ENCODE measurements at regions not wholly inside any gene's neighbourhood (a gene's known extent, or its start where the extent isn't known, plus 50 kb on each side); places are given as distances from the start of the nearest gene placed in this dataset.
"Not testable (repeated sequence)": the region's sequence is repeated elsewhere in the genome, so short reads cannot be mapped to it uniquely, and the experiment has no call there.

DNA sequence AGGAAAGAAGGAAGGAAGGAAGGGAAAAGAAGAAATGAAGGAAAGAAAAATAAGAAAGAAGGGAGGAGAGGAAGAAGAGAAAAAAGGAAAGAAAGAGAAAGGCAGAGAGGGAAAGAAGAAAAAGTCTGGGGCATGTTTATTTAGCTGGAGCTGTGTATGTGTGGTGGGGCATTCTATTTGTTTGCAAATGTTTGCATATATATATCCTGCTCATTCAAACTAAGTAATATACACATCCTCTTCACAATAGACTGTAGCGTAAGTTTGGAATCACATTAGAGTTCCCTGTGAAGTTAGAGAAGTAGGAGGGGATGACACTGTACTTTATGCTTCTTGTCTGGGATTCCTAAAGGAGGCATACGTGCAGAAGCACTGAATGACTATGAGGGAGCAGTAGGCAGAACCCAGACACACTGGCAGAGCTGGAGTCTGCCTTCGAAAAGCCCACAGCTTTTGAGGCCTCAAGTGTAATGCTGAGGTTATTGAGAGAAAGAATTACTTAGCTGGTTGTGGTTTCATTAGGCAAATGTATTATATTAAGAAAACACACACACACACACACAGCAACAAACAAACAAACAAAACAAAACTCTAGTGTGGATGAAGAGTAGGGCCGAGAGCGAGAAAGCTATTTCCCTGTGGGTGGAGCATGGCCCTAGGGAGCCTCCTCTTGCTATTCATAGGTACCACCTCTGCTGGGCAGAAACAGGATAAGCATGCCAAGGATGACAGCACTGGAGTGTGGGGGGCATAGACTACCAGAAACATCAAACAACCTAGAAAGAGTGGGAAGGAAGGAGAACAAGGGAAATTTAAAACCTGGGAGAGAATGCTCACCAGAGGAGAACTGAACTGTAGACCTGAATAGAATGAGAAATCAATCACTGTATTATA, 905.1 kb upstream of the NXPH2 start:
- no peak for DNase-seq

DNA sequence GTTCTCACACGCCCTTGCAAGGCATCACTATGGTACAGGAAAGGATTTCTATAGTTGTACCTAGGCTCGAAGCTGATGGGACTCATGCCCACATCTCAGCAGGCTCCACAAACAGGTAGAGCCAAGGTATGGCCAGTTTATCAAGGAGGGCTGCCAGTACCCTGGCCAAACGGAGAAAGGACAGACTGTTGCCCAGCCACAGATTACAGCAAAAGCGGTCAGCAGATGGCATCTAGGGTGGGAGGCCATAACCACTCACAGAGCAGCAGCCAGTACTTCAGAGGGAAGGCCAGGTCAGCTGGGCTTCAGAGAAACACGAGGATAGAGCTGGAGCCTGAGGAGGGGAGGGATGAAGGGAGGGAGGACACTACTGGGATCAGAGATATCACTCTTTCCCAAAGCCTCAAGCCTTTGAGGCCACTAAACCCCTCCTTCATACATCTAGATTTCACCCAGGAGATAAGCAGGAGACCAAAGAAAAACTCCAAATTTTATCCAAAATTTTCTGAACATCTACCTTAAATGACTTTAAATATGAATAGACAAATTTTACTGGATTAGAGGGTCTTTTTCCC, 904.2 kb upstream of the NXPH2 start:
- DNase-seq, result no peak

DNA sequence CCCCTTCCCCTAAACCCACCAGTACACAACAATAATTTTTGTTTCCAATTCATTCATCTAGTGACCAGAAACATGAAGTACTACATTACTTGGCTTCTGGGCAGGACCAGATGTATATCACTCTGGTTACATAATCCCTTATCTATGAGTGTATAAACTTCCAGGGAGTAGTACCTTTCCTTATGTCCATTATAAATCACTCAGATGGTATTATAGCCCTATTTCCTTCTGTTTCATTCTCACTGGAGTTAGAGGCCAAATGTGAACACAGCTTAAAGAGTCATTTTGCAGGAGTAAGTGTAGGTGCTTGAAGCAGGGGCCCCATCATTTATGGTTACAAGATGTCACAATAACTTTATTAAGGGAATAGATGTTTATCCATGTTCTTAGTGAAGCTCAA, 894.4 kb upstream of the NXPH2 start:
- no peak for DNase-seq

DNA sequence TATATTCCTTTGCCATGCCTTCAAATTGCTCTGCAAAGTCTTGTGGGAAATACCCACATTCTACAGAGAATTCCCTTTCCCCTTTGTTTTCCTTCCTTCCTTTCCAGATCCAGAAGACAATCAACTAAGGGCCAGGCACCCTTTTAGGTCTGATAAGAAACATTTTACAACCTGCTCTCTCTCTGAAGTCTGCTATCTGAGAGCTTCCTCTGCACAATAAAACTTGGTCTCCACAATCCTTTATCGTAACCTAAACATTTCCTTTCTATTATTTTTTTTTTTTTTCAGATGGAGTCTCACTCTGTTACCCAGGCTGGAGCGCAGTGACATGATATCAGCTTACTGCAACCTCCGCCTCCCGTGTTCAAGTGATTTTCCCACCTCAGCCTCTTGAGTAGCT, 893.3 kb upstream of the NXPH2 start:
- not testable (repeated sequence) for DNase-seq

DNA sequence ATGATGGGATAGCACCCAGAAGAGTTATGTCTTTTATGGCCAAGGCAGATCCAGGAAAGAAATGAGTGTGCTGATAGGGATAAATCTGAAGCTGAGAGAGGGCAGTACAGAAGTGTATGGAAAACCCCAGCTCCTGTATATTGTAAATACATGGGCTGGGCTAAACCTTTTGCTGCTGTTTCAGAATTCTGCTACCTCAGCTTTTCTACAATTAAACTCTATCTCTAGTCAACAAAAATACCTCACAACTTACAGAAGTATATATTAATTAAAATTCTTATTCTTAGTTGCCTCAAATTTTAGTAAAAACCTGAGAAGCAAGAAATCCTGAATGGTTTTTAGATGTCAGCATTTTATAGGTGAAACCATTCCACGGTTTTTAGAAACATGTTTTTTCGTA, 889.5 kb upstream of the NXPH2 start:
- DNase-seq, result no peak

DNA sequence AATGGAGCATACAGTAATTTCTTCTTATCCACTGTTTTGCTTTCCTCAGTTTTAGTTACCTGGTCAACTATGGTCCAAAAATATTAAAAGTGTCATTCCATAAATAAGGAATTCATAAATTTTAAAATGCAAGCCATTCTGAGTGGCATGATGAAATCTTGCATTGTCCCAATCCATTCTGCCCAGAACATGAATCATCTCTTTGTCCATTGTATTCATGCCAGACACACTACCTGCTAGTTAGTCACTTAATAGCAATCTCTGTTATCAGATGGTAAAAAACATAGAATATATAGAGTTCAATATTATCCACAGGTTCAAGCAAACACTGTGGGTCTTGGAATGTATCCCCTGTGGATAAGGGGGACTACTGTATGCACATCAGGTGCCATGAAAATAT, 872.2 kb upstream of the NXPH2 start:
- DNase-seq, result no peak

DNA sequence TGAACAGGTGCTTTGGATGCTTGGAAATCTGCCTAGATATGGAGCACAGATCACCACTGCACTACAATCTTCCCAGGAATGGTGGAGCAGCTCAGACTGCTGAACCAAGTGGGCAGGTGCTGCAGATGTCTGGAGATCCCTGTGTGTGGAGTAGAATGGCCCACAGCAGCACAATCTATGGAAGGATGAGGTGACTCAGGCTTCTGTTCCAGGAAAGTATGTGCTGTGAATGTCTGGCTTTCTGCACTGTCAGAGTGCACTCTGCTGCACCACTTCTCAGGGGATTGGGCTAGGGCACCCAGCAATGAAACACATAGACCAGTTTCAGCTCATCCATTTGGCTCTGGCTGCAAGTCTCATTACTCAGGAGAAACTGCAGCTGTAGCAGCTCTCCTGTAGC, 865.4 kb upstream of the NXPH2 start:
- no peak for DNase-seq

DNA sequence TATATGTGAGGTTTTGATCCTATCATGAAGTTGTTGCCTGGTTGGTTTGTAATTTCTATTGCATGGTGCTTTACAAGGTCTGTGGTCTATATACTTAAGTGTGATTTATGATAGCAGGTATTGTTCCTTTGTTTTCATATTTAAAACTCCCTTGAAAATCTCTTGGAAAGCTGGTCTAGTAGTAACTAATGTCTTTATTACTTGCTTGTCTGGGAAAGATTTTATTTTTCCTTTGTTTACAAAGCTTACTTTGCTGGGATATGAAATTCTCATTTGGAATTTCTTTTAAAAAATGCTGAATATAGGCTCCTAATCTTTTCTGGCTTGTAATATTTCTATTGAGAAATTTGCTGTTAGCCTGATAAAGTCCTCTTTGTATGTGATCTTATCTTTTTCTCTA, 862.9 kb upstream of the NXPH2 start:
- no peak for DNase-seq

DNA sequence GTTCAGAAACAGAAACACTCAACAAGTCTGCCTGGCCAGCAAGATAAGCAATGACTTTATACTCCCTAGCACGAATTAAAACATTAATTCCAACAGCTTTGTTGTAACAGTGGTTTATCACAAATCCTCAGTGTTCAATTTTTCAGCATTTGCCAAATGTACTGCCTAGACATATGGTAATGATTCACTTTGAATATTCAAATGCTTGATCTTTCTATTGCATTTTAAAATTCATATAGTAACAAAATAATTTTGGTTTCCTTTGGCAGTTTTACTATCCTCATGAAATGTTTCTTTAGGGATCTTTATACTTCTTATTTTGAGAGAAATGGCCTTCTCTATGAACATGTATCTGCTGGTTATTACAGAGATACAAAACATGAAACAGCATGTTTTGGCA, 851.8 kb upstream of the NXPH2 start:
- no peak for DNase-seq

DNA sequence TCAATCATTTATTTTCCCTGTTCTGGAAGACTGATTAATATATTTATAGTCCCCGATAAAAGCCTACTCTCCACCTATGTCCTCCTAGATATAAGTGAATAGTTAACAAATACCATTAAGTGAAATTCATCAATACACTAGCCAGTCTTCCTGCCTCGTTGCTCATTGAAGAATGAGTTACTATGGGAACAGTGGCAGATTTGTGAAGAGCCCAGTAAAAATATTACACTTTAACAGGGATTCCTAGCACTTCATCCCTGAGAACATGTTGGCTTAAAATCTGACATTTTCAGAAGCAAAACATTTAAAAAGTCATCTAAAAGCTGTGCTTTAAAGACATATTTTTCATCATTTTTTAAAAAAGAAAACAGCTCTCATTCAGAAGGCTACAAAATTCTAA, 848.7 kb upstream of the NXPH2 start:
- DNase-seq, result no peak

DNA sequence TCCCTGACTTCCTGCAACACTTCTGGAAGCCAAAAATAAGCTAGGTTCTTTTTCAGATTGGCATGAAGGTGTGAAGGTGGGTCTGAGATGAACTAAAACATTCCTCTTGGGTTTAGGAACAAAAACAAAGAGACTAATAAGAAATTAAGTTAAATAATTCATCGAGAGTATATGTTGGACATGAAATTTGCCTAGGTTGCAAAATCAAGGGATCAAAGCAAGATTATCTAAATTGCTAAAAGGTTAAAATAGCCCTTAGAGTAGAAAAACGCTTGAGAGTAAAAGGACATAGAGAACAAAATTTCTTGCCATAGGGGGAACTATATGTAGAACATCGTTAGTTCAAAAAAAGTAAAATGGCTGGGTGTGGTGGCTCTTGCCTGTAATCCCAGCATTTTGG, 845.9 kb upstream of the NXPH2 start:
- DNase-seq, result no peak

DNA sequence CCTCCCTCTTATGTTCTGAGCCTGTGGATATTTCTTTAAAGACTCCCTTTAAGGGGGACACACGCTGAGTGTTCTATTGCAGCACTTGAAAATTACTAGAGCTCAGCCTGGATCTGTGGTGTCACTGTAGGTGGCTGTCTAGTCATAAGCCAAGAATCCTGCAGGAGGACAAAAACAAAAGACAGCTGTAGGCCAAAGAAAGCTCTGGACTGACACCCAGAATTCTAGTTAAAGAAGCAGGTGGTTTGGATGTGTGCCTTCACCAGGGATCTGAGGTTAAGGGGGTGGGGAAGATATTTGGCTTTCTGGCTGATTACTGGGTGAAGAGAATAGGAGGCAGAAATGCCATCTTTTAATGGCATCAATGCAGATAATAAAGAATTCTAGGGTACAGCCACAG, 842.5 kb upstream of the NXPH2 start:
- no peak for DNase-seq

DNA sequence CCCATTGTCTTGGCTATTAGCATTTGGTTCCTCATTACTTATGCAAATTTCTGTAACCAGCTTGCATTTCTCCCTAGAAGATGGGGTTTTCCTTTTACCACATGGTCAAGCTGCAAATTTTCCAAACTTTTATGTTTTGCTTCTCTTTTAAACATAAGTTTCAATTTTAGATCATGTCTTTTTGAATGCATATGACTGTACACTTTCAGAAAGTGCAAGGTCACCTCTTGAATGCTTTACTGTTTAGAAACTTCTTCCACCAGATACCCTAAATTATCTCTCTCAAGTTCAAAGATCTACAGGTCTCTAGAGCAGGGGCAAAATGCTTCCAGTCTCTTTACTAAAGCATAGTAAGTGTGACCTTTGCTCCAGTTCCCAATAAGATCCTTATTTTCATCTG, 837.6 kb upstream of the NXPH2 start:
- DNase-seq, result no peak

DNA sequence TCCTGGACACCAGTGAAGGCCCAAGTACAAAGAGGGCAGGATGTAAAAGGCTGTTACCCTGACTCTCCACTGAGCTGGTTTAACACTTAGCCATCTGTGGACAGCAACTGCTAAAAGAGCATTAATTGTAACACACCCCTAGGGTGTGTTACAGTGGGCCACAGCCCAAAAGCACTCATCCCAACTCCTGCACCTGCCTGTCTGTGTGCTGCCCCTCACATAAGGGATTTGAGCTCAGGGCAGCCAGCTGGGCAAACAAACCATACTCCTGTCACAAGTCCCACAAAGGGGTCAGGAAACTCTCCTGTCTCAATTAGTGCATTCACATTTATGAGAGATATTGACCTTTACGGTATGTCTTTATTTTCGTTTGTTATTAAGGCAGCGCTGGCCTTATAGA, 833.1 kb upstream of the NXPH2 start:
- no peak for DNase-seq

DNA sequence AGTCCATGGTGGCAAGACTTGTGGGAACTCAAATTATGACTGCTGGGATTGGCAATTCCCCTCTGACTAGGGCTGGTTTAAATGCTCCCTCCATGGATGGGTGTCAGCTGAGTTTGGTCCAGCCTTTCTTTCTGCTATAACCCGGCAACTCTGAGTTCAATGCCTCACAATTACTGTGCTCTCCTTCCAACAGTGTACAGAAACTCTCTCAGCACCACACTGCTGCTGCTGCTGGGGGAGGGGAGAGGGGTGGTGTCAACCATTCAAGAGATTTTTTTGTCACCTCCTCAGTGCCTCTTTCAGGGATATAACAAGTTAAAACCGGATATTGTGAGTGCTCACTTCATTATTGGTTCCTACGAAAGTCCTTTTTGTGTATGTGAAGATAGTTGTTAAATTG, 830.3 kb upstream of the NXPH2 start:
- no peak for DNase-seq

DNA sequence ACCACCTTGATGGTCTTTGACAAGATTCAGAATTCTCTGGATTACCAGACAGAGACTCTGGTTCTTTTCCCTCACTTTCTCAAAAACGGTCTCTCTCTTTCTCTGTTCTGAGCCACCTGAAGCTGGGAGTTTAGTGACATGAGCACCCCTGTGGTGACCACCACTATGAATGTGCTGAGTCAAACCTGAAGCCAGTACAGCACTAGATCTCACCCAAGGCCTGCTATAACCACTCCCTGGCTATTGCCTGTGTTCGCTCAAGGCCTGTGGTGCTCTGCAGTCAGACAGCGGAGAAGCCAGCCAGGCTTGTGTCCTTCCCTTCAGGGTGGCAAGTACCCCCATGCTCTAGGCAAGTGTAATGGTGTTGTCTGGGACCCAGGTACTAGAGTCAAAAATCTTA, 828.9 kb upstream of the NXPH2 start:
- DNase-seq, result no peak

DNA sequence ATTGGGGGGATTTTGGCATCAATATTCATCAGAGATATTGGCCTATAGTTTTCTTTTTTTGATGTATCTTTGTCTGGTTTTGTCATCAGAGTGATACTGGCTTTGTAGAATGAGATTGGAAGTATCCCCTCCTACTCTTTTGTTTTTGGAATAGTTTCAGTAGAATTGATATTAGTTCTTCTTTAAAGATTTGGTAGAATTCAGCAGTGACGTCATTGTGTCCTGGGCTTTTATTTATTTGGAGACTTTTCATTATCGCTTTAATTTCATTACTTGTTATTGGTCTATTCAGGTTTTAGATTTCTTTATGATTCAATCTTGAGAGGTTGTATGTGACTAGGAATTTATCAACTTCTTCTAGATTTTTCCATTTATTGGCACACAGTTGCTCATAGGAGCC, 825.5 kb upstream of the NXPH2 start:
- no peak for DNase-seq

DNA sequence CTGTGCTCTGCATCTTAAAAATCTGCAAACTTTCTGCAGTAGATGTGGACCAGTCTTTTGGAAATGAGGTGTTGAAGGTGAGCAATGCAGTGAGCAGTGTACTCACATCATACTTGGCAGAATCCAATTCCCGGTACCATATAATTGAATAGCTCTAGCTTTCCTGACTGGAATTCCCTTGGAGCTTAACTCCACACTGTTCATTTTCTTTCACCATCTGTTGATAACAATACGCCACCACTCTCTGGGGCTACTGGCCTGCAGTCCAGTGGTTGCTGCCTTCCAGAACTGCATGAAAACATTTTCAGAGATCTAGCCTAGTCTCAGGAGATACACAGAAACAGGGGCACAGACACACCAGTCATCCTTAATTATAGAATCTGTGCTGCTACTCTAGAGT, 820.0 kb upstream of the NXPH2 start:
- DNase-seq, result no peak

DNA sequence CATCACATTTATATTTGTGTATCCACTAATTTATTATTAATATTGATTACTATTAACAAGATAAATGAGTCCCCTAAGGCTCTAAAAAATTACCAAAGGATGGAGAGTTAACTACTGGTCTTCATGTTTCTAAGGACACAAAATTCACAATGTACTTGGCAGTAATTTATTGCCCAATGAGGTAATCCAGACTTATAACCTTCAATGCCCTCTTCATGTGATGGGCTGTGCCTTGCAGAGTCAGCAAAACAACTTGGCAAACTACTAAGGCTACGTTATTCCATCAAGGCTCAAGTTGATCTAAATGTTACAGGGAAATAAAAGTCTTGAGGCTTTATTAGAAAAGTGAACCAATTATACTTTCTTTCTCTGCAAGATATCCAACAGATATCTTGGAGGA, 804.9 kb upstream of the NXPH2 start:
- DNase-seq, result no peak

DNA sequence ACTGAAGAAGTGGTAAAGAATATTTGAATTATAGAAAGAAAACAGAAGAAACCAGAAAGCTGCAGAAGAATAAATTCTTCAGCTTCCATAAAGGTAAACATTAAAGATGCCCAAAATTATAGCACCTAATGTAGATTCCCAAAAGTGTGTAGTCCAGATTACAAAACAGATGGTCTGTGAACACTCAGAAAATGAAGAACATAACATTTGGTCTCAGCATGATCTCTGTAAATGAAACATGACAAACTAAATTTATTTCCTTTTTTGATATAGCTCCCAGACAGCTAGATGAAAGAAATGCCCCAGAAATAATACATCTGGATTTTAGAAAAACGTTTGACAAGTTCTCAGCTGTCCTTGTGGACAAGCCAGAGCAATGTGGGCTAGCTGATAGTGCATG, 794.2 kb upstream of the NXPH2 start:
- DNase-seq, result no peak

DNA sequence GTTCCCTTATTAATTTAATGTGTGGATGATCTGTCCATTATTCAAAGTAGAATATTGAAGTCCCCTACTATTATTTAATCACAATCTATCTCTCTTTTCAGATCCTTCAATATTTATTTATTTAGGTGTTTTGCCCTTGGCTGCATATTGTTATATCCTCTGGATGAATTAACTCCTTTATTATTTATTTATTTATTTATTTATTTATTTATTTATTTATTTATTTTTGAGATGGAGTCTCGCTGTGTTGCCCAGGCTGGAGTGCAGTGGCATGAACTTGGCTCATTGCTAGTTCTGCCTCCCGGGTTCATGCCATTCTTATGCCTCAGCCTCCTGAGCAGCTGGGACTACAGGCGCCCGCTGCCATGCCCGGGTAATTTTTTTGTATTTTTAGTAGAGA, 776.6 kb upstream of the NXPH2 start:
- no peak for DNase-seq

DNA sequence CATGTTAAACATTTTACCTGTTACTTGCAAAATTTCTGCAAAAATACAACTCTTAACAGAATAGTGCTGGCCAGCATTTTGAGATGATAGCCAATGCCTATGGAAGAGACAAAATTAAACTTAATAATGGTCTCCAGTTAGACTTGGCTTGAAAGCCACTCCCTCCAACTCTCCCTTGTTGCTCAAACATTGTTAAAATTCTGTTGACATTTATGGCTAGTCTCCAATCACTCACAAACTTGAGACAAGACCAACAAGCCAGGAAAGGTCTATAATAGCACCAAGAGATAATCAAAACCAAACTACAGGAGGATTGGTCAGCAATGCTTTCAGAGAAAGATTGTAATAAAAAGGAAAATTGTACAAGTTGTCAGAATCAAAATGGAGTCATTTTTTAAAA, 770.7 kb upstream of the NXPH2 start:
- no peak for DNase-seq

DNA sequence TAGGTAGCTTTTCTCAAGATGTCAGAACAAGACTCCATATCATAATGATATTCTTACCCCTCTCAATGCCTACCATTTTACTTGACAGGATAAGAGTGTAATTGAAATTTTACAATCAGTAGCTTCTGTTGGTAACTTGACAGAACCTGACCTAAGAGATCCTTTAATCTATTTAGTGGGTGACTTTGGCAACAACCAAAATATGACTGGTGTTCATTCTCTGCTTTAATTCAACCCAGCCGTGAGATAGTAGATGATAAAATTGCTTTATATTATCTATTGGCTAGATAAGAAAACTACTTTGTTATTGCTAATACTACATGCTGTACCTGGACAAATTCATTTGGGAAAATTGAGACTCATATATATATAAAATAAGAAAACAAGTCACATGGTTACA, 770.2 kb upstream of the NXPH2 start:
- no peak for DNase-seq

DNA sequence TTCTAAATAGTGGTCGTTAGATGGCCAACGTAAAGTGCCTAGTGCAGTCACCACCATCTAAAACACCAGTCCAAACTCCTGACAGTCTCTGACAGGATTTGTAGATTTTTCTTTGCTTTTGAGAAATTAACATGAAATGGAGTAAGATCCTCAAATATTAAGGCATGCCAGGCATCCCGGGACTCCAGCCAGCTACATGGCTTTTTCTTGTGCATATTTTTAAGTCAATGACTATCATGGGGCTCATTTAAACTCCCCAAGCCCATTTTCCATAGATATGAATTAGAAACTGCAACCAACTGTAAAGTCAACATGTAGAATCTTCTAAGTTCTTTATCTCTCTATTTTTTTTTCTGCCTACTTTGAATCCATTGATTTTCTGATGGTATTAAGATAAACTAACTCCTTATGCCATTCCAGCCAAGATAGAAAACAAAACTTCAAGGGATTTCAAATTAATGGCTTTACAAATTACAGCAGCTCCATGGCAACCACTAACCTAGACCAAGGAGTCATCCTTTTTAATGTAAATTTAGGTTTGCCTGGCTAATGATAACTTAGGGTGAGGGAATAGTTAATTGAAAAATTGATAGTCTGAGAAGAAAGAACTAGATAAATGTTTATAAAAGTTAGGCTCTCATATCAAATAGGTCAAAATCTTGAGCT, 764.1 kb upstream of the NXPH2 start:
- no peak for DNase-seq

All from CD4-positive, alpha-beta T cell treated with Interleukin-21 for 1 hour (primary cell).